ENCODE measurements at regions not wholly inside any gene's neighbourhood (a gene's known extent, or its start where the extent isn't known, plus 50 kb on each side); places are given as distances from the start of the nearest gene placed in this dataset.

DNA sequence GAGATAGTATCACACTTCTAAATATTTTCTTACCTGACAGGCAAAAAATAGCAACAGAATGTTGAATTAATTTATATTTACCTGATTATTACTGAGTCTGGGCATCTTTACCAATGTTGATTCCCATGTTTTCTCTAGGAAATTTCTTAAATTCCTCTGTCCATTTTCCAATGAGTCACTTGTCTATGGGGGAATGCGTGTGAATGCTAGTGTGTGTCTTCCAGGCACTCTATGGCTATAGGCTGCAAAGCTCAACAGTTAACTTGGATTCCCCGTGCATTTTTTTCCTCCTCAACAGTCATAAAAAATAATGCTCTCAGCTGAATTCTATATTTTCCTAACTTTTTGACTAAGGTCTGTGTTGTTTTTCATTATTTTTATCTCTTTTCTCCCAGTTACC is 1385.8 kb upstream of the FLRT2 start:
- FAIRE-seq (no peak), DNase-seq (ENCODE audit: insufficient read length, low spot score) (no peak)
- TF ChIP-seq PAX5 (IDR thresholded peaks at IDR 0.05; ENCODE audit: insufficient read depth, low read length, severe bottlenecking): no peak
- no peak for TF ChIP-seq TAF1 (IDR thresholded peaks at IDR 0.05; ENCODE audit: low read depth, low read length)
- TF ChIP-seq POLR2AphosphoS5 (IDR thresholded peaks at IDR 0.05; ENCODE audit: low read depth, low read length): no peak
- no peak for TF ChIP-seq POLR2A (IDR thresholded peaks at IDR 0.05; ENCODE audit: low read depth, low read length)
- TF ChIP-seq SPI1 (IDR thresholded peaks at IDR 0.05; ENCODE audit: low read depth, low read length): no peak
- no peak for TF ChIP-seq POU2F2 (IDR thresholded peaks at IDR 0.05; ENCODE audit: low read depth, low read length)

DNA sequence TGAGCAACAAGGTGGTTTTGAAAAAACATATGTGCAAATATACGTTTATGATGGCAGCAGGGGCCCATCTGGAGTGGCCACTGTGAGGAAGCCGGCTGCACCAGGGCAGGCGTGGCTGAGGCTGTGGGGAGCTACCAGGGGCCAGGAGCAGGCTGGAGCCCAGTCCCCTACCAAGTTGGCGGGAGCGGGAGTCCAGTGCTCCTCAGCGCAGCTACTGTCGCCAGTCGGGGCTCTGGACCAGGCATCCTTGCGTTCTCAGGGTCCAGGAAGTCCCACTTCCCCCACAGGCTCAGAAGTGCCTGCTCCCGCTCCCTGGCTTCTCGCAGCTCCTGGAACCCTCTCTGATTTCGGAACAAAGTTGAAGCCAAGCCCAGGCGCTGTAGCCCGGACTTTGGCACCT is 1377.5 kb upstream of the FLRT2 start:
- TF ChIP-seq POLR2A (IDR thresholded peaks at IDR 0.05; ENCODE audit: low read depth, low read length): no peak
- no peak for TF ChIP-seq POLR2AphosphoS5 (IDR thresholded peaks at IDR 0.05; ENCODE audit: low read depth, low read length)
- no peak for TF ChIP-seq SPI1 (IDR thresholded peaks at IDR 0.05; ENCODE audit: low read depth, low read length)
- TF ChIP-seq POU2F2 (IDR thresholded peaks at IDR 0.05; ENCODE audit: low read depth, low read length): no peak
- no peak for TF ChIP-seq PAX5 (IDR thresholded peaks at IDR 0.05; ENCODE audit: insufficient read depth, low read length, severe bottlenecking)
- no peak for TF ChIP-seq TAF1 (IDR thresholded peaks at IDR 0.05; ENCODE audit: low read depth, low read length)
- no peak for FAIRE-seq
- no peak for DNase-seq (ENCODE audit: insufficient read length, low spot score)

DNA sequence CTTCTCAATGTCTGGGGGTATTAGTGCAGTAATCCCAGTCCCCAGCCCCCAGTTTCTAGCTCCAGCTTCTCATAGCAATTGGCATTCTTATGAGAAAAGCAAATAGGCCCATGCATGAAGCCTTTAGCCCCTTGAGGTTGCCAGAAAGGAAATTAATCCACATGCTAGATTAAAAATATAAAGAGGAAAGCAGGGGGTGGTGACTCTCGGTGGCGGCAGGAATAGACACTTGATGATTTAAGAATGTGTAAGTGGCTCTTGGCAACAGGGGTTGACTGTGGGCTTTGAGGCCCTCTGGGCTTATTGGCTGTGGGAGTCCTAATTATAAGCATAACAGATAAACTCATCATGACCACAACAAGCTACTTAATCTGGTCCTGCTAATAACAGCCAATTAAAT is 1367.3 kb upstream of the FLRT2 start:
- FAIRE-seq (no peak), DNase-seq (ENCODE audit: insufficient read length, low spot score) (no peak)
- TF ChIP-seq TAF1 (IDR thresholded peaks at IDR 0.05; ENCODE audit: low read depth, low read length): no peak
- no peak for TF ChIP-seq POLR2A (IDR thresholded peaks at IDR 0.05; ENCODE audit: low read depth, low read length)
- no peak for TF ChIP-seq POU2F2 (IDR thresholded peaks at IDR 0.05; ENCODE audit: low read depth, low read length)
- TF ChIP-seq POLR2AphosphoS5 (IDR thresholded peaks at IDR 0.05; ENCODE audit: low read depth, low read length): no peak
- TF ChIP-seq PAX5 (IDR thresholded peaks at IDR 0.05; ENCODE audit: insufficient read depth, low read length, severe bottlenecking): no peak
- TF ChIP-seq SPI1 (IDR thresholded peaks at IDR 0.05; ENCODE audit: low read depth, low read length): no peak

DNA sequence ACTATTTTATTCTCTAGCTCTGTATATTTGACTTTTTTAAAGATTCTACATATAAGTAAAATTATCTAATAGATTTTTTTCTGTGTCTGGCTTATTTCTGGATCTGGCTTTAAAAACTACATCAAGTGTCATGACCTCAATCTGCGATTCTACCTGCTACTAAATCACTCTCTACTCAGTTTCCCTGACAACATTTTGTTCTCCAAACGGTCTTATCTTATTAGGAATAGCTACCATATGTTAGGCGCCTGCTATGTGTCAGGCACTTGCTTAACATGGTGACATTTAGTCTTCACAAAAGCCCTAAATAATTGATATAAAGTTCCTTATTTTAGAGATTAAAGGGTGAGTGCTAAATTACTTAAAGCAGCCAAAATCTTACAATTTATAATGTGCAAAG is 1362.9 kb upstream of the FLRT2 start:
- TF ChIP-seq SPI1 (IDR thresholded peaks at IDR 0.05; ENCODE audit: low read depth, low read length): no peak
- no peak for TF ChIP-seq PAX5 (IDR thresholded peaks at IDR 0.05; ENCODE audit: insufficient read depth, low read length, severe bottlenecking)
- no peak for TF ChIP-seq POLR2AphosphoS5 (IDR thresholded peaks at IDR 0.05; ENCODE audit: low read depth, low read length)
- TF ChIP-seq POLR2A (IDR thresholded peaks at IDR 0.05; ENCODE audit: low read depth, low read length): no peak
- no peak for TF ChIP-seq POU2F2 (IDR thresholded peaks at IDR 0.05; ENCODE audit: low read depth, low read length)
- TF ChIP-seq TAF1 (IDR thresholded peaks at IDR 0.05; ENCODE audit: low read depth, low read length): no peak
- no peak for FAIRE-seq
- no peak for DNase-seq (ENCODE audit: insufficient read length, low spot score)

DNA sequence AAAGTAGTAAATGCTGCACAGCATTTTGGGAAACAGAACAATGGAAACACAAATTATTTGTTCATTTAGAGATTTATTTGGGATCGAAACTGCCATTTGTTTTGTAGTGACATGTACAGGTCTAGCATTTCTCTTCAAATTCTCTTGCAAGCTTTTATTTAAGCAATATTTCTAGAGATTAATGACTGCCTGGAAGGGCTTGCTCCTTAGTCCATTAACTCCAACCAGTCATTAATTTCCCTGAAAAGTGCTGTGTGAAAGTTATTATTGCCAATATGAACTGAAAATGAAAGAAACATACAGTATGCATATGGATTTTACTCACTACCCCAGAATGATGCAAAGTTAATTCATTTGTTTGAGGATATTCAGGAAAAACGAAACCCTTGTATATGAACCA is 1349.6 kb upstream of the FLRT2 start:
- TF ChIP-seq POU2F2 (IDR thresholded peaks at IDR 0.05; ENCODE audit: low read depth, low read length) (no peak), POLR2A (IDR thresholded peaks at IDR 0.05; ENCODE audit: low read depth, low read length) (no peak), TAF1 (IDR thresholded peaks at IDR 0.05; ENCODE audit: low read depth, low read length) (no peak), POLR2AphosphoS5 (IDR thresholded peaks at IDR 0.05; ENCODE audit: low read depth, low read length) (no peak), SPI1 (IDR thresholded peaks at IDR 0.05; ENCODE audit: low read depth, low read length) (no peak), PAX5 (IDR thresholded peaks at IDR 0.05; ENCODE audit: insufficient read depth, low read length, severe bottlenecking) (no peak)
- no peak for DNase-seq (ENCODE audit: insufficient read length, low spot score)
- no peak for FAIRE-seq

DNA sequence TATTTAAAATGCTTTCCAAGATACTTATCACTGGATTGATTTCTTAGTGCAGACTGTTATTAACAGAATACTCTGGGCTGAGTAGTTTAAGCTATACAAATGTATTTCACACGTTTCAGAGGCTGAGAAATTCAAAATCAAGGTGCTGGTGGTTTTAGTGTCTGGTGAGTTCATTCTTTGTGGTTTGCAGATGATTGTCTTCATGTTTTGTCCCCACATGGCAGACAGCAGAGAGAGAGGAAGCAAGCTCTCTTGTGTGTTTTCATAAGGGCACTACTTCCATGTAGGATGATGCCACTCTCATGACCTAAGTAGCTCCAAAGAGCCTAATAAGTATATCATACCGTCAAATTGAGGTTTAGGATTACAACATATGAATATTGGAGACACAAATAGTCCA is 1348.9 kb upstream of the FLRT2 start:
- TF ChIP-seq SPI1 (IDR thresholded peaks at IDR 0.05; ENCODE audit: low read depth, low read length): no peak
- no peak for TF ChIP-seq POLR2AphosphoS5 (IDR thresholded peaks at IDR 0.05; ENCODE audit: low read depth, low read length)
- TF ChIP-seq PAX5 (IDR thresholded peaks at IDR 0.05; ENCODE audit: insufficient read depth, low read length, severe bottlenecking): no peak
- TF ChIP-seq POU2F2 (IDR thresholded peaks at IDR 0.05; ENCODE audit: low read depth, low read length): no peak
- no peak for TF ChIP-seq POLR2A (IDR thresholded peaks at IDR 0.05; ENCODE audit: low read depth, low read length)
- no peak for TF ChIP-seq TAF1 (IDR thresholded peaks at IDR 0.05; ENCODE audit: low read depth, low read length)
- DNase-seq (ENCODE audit: insufficient read length, low spot score) (no peak), FAIRE-seq (no peak)

DNA sequence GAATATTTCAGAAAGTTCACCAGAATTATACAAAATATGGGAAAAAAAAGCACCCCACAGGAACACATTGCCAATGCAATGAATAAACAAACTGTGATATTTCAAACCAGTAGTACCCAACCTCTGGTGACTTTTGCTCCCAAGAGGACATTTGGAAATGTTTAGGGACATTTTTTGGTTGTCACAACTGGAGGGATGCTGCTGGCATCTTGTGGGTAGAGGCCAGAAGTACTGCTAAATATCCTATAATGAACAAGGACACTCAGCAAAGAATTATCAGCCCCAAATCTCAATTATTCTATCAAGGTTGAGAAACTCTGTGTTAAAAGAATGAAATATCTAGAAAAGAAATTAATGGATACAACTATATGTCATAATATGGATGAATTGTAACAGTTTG is 1334.4 kb upstream of the FLRT2 start:
- TF ChIP-seq POLR2AphosphoS5 (IDR thresholded peaks at IDR 0.05; ENCODE audit: low read depth, low read length) (no peak), POU2F2 (IDR thresholded peaks at IDR 0.05; ENCODE audit: low read depth, low read length) (no peak), POLR2A (IDR thresholded peaks at IDR 0.05; ENCODE audit: low read depth, low read length) (no peak), SPI1 (IDR thresholded peaks at IDR 0.05; ENCODE audit: low read depth, low read length) (no peak), PAX5 (IDR thresholded peaks at IDR 0.05; ENCODE audit: insufficient read depth, low read length, severe bottlenecking) (no peak), TAF1 (IDR thresholded peaks at IDR 0.05; ENCODE audit: low read depth, low read length) (no peak)
- no peak for FAIRE-seq

DNA sequence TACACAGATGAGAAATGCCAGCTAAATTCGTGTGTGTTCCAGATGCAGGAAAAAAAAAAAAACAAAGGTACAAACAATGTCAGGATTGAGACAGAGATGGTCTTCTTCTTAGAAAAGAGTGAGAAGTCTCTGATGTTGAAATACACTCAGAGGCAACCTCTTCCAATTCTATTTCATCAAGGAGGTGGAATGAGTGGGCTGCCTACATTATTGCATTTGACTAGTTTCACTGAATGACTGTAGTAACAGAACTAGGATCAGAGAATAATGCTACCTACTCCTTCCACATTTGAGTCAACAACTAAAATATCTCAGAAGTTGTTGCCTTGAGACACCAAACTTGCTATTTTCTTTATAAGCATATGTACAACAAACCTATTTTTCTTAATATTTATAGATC is 1332.2 kb upstream of the FLRT2 start:
- DNase-seq (ENCODE audit: insufficient read length, low spot score) (no peak), FAIRE-seq (no peak)
- TF ChIP-seq POLR2AphosphoS5 (IDR thresholded peaks at IDR 0.05; ENCODE audit: low read depth, low read length) (no peak), POU2F2 (IDR thresholded peaks at IDR 0.05; ENCODE audit: low read depth, low read length) (no peak), POLR2A (IDR thresholded peaks at IDR 0.05; ENCODE audit: low read depth, low read length) (no peak), TAF1 (IDR thresholded peaks at IDR 0.05; ENCODE audit: low read depth, low read length) (no peak), SPI1 (IDR thresholded peaks at IDR 0.05; ENCODE audit: low read depth, low read length) (no peak), PAX5 (IDR thresholded peaks at IDR 0.05; ENCODE audit: insufficient read depth, low read length, severe bottlenecking) (no peak)

More for the DNA sequence above, 1334.4 kb upstream of the FLRT2 start:
- DNase-seq (ENCODE audit: insufficient read length, low spot score): no peak

DNA sequence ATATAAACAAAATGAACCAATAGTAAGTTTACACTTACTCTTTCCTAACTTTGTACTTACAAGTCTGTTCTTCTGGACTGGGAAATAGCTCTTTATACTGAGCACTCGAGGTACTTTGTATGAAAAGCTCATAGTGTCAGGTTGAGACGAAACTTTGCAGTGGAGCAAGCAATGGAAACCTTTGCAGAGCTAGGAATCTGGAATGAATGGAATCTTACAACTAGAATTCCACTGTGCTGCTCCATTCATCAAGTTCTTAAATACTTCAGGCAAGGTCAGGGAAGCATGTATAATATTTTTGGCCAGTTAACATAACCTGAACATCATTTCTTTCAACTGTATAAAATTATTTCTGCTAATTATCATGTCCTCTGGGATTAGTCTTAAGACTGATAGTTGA is 1327.5 kb upstream of the FLRT2 start:
- TF ChIP-seq SPI1 (IDR thresholded peaks at IDR 0.05; ENCODE audit: low read depth, low read length) (no peak), POLR2AphosphoS5 (IDR thresholded peaks at IDR 0.05; ENCODE audit: low read depth, low read length) (no peak), TAF1 (IDR thresholded peaks at IDR 0.05; ENCODE audit: low read depth, low read length) (no peak), PAX5 (IDR thresholded peaks at IDR 0.05; ENCODE audit: insufficient read depth, low read length, severe bottlenecking) (no peak), POU2F2 (IDR thresholded peaks at IDR 0.05; ENCODE audit: low read depth, low read length) (no peak), POLR2A (IDR thresholded peaks at IDR 0.05; ENCODE audit: low read depth, low read length) (no peak)
- FAIRE-seq (no peak), DNase-seq (ENCODE audit: insufficient read length, low spot score) (no peak)

DNA sequence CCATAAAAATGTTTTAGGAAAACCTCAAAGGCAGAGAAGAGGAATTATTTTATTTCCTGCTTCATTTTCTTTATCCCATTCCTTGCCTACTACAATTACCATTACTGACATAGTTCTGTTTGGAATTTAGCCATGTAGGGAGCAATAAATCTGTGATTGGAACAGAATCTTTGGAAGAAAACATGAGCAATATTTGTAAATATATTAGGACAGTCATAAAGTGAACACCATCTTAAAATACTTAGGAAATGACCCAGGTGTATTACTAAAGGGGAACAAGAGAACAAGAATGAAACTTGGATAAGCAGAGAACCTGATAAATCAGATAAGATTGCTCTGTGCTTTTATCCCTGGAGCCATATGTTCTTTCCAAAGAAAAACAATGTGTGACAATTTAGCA is 1326.0 kb upstream of the FLRT2 start:
- TF ChIP-seq SPI1 (IDR thresholded peaks at IDR 0.05; ENCODE audit: low read depth, low read length) (no peak), POLR2AphosphoS5 (IDR thresholded peaks at IDR 0.05; ENCODE audit: low read depth, low read length) (no peak), TAF1 (IDR thresholded peaks at IDR 0.05; ENCODE audit: low read depth, low read length) (no peak), PAX5 (IDR thresholded peaks at IDR 0.05; ENCODE audit: insufficient read depth, low read length, severe bottlenecking) (no peak), POLR2A (IDR thresholded peaks at IDR 0.05; ENCODE audit: low read depth, low read length) (no peak), POU2F2 (IDR thresholded peaks at IDR 0.05; ENCODE audit: low read depth, low read length) (no peak)
- FAIRE-seq: no peak
- no peak for DNase-seq (ENCODE audit: insufficient read length, low spot score)

Data from GM12891 (cell line).